NCI-H1092 treated with DMSO at 0.1 percent for 48 hours (cell line): ENCODE measurements at regions not wholly inside any gene's neighbourhood (a gene's known extent, or its start where the extent isn't known, plus 50 kb on each side); places are given as distances from the start of the nearest gene placed in this dataset.

ENCODE experiments used
- DNase-seq: peaks from one replicate; lab custom pipeline; 2025; lab: John Stamatoyannopoulos, UW

DNA sequence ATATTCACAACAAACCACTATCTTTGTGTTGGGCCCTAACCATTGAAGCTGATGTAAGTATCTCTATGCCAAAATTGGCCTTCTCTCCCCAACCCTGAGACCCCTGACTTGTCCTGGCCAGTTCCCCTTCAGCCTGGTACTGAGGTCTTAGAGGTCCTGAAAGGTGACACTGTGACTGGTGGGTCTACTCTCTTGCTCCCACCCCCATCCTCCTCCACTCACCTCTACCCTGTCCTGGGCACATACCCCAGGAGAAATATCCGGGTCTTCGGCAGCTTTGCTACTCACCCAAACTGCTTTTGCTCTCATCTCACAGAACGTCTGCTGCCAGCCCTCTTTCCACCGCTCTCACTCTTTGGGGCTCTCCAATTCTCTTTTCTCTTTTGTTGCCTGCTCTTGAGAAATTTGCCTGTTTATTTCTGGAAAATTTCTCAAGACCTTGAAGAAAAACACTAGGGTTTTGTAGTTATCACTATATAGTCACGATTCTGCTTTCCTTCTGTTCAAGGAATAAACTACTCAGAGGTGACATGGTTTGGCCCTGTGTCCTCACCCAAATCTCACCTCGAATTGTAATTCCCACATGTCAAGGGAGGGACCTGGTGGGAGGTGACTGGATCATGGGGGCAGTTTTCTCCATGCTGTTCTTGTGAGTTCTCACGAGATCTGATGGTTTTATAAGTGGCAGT is 133.8 kb upstream of the PKDCC start:
- DNase-seq, result no peak

DNA sequence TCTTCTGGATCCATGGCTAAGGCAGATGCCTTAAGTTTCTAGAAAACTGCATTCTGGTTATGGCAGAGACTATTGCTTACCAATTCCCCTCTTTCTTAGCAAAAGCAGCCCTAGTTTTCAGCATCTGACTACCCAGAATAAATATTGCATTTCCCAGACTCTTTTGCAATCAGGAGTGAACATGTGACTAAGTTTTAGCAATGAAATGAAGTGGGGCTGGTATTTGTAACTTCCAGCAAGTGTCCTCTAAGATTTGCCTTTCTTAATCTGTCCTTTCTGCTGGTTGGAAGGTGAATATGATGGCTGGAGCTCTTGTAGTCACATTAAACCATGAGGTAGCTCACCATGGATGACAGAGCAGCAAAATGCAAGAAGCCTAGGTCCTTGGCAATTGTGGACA is 132.9 kb upstream of the PKDCC start:
- DNase-seq, result no peak

DNA sequence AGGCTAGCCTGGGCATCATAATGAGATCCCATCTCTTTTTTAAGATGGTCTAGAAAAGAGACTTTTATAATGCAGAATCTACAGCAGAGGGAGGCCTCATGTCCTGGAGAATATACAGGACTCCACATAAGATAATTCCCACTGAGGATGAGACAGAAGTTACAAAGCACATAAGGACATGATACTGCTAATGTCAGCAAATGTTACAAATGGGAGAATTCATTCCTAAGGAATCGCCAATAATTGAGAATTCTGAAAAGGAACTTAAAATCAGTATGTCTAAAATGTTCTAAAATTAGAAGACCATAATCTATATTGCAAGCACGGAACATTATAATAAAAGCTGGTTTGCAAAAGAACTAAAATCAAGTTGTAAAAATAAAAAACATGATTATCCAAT is 131.6 kb upstream of the PKDCC start:
- DNase-seq, result no peak

DNA sequence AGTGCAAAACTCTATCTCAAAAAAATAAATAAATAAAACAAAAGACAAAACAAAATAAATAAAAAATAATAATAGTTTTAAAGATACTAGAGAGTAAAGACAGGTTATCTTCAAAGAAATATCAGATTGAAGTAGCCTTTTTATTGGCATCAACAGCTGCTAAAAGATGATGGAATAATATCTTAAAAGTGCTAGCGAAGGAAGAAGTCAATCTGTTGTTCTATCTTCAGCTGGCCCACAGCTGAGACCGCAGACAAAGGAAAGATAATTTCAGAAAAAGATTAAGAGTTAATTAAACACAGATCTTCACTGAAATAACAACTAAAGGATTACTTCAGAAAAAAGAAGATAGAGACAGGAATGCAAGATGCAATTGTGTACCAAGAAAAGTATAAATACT is 130.2 kb upstream of the PKDCC start:
- no peak for DNase-seq

DNA sequence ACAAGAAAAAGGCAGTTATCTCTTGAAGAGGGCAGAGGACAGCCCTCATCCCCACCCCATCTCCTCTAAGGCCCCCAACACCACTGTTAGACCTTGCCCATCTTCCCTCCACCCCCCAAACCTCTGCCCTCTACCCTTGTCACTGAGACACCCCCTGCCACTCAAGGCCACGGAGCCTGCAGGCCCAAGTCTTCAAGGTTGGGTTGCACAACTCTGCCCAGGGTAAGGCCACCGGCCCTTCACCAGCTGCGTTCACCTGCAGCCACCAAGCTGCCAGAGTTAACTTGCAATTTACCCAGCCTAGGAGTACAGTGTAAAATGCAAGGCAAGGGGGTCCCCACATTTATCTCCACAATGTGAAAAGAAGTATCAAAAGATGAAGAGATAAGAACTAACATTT is 128.7 kb upstream of the PKDCC start:
- no peak for DNase-seq

DNA sequence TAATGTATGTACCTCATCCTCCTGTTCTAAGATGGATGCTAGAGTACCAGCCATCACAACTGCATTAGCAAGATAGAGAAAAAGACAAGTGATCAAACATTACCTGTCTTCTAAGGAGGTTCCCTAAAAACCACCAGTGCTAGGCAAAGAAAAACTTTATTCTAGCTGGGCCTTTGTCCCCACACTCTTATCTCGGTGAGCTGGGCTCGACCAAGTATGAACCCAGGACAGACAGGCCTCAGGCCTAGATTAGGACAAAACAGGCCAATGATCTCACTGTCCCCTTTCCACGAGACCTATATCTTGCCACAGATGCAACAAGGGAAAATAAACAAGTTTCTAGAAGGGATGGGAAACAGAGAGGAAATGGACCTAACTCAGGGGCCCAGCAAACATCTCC is 127.6 kb upstream of the PKDCC start:
- no peak for DNase-seq

DNA sequence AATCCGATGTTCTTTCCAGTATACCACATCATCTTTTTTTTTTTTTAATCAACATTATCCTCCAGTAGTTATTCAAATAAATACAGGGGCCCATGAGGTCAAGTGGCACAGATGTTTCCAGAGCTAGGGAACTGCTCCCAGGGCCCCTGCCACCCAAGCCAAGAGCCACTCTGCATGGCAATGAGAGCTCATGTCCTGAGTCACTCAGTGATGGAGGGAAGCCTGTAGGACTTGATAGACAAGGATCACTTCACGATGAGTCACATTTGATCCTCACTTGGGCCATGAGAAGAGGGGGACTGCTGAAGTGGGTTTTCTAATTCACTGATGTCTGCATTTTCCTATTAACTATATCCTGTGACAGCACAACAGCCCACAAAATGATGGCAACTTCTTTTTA is 127.0 kb upstream of the PKDCC start:
- no peak for DNase-seq

DNA sequence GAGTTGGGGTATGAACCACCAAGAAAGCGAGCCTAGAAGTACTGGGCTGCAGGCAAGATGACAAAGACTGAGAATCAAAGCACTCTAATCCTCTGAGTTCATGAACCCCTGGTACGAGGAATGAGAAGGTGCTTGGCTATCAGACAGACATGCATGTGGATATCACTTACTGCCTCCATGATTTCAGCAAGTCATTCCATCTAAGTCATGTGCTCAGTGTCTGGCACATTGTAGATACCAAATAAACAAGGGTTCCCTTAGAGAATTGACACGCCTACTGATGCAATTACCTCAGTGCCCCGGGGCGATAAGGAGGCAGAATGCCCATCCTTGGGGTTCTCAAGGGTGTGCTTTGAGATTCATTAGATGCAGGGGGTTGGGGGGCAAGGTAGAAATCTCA is 125.6 kb upstream of the PKDCC start:
- no peak for DNase-seq

DNA sequence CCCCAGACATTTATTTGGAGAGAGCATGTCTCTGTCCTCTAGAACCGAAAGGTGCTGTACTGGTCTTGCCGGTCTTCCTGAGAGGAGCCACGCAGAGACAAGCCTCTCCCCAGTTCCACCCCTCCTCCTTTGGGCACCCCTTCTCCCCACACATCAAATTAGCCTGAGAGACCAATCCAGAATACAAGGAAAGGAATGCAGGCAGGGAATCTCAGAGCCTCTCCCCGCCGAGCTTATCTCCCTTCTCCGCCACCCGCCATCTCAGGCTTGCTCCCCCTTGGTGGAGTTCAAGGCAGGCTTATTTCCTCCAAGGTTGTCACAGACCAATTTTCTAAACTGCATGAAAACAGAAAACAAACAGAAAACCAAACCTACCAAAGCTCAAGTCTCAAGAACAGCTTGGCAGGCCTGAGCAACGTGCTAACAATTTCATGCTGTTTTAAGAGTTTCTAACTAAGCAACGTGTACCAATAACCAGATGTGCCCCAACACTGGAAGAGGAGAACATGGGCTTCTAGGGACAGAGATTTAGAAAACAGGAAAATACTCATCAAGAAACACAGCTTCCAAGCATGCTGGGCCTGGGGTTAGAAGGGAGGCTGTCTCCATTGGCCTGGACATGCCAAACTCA is 124.5 kb upstream of the PKDCC start:
- no peak for DNase-seq

DNA sequence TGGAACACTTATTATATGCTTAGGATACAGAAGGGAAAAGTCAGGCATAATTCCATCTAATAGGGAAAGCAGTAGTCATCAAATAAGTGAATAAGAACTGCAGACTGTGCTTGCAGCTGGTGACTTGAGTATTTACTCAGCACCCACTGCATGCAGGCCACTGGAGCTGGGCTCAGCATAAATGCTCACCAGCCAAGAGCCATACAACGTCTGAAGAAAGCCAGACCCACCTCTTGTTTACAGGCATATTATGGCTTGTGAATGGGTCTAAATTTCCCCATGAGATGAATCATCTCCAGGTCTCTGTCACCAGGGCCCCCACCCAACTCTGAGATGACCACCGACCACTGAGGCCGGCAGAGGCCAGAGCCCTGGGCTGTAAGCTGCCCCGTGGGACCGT is 123.8 kb upstream of the PKDCC start:
- no peak for DNase-seq

DNA sequence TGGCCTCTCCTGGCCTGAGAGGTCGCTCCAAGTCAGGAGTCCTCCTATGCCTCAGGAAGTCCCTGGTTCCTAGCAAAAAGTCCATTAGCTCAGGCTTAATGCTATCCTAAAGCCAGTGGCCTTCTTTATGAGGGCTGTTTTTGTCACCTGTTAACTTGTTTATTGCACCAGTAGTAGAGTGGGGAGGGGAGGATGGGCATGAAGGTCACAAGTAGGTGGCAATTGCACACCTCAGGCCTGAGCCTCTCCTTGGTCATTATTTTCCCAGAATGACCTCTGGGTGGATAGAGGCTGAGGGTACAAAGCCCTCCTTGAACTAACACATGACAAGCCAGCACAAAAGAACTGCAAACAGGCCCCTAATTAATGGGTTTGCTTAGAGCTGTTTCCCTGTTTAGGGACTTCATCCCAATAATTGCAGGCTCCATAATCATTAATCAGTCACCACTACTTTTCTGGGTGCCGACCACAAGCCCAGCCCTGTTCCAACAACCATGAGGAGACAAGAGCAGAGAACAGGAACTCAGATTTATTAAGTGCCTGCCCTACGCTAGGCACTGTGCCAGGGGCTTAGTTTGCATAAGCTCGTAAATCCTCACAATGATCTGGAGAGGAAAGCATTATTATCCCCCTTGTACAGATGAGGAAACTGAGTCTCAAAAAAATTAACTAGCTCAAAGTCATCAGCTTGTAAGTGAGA is 123.0 kb upstream of the PKDCC start:
- no peak for DNase-seq

DNA sequence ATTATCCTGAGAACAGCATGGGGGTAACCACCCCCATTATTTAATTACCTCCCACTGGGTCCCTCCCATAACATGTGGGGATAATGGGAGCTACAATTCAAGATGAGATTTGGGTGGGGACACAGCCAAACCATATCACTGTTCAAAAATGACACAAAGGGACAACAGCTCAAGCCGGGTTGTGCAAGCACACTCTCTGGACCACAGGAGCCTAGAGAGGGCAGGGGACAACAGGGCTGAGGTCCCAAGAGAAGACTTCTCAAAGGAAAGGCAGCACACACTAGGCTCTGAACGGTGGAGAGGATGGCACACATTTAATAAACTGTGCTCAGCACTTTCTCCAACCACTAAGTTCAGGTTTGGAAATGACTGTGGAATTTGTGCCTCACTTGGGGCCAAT is 122.1 kb upstream of the PKDCC start:
- no peak for DNase-seq

DNA sequence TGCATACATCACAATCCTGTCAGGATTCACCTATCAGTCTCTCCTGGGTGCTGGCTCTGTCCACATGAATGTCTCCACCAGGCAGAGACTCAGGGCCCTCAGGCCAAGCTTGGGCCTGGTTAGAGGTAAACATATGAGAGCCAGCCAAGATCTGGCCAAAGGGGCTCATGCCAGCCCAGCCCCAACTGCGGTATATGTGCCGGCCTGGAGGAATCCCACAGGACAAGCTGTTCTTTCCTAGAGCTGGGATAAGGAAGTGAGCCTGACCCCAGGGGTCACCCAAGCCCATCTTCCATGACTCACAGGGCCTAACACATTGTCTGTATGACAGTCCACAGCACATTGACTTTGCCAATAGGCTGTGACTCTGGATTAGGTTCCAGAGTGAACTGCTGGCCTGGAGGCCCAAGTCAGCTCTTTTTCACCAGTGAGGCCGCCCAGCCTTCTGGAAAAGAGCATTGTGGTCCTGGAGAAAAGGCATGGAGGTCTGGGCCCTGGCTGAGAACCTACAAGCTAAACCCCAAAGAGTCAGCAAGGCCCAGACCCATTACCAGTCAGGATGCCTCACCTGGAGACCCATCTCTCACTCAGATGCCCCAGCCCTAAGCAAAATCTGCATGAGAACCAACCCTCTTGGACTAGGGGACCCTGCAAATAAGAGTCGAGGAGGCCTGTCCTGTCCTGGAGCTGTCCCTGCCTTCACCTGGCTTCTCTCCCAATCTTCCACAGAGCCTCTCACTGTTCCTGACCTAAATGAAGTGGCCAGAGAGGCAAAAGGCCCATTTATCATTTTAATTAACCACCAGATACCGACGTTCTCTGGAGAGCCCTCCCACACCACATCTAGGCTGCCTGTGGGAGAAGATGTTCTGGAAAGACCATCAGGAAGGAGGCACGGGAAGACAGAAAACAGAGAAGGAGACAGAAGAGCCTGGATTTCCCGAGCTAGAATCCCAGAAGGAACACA is 120.9 kb upstream of the PKDCC start:
- no peak for DNase-seq

DNA sequence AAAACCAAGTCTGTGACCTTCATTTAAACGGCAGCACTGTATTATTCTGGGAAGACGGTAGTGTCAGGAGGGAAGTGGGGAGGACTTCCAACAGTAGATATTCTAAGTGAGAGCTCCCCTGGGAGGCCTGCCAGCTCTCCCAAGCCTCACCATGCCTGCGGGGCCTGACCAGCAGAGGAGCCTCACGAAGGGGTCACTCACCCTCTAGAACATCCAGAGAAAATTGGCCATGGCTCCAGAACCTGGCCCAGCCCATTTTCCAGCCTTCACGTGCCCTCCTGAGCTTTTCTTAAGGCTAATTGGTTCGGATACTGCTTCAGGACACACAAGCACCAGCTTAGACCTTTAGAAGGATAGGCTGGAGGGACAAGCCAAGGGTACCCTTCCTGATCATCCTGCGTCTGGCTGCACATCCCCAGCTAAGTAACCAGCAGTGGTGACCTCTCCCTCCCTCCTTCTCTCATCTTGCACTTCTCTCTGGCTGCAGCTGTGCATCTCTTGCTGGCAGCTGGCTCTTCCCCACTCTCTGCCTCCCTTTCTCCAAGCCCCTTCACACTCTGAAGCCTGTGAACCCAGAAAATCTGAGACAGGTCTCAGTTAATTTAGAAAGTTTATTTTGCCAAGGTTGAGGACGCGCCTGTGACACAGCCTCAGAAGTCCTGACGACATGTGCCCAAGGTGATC is 120.1 kb upstream of the PKDCC start:
- DNase-seq, result no peak

DNA sequence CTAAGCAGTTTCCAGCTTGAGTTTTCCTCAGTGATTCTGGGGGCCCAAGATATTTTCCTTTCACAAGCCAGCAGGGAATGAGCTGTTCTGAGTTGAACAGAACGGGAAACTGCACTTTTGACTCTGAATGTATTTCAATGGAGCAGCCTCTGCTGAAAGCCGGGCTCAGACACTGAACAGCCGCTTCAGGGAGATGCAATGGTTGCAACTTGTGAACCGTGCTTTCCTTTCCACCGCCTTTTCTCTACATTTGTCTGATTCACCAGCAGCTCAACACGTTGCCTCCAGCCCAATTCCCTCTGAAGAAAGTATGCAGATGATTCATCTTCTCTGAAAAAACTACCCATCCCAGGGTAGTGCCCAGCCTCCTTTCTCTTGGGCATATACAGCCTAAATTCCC is 119.3 kb upstream of the PKDCC start:
- no peak for DNase-seq

DNA sequence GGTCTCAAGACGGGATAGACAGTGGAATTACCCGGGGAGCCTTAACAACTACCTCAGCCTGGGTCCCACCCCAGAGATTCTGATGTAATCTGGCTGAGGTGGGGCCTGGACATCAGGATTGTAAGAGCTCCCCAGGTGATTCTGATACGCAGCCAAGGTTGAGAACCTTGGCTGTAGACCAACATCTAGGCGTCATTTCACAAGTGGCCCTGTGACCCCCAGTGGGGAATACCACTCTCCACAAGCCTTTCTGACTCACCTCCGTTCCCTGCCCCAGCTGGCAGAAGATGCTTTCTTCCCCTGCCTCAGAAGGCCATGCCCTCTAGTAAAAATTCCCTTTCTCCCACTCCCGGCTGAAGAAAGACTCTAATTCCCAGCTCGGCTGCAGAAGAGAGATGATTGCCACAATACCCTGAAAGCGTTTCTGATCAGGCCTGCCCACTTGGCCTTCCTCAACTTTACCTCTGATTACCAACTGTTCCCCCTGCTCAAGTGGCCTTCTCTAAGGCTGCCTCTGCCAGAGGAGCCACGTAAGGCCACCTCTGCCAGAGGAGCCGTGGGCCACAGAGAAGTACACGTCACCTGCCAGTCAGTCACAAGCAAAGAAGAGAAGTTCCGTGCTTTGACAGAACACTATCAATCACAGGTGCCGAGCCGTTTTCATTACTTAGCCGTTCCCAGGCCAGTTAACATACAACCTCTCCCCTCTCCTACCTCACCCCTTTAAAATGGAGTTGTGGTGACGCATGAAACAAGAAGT is 116.8 kb upstream of the PKDCC start:
- DNase-seq, result no peak

DNA sequence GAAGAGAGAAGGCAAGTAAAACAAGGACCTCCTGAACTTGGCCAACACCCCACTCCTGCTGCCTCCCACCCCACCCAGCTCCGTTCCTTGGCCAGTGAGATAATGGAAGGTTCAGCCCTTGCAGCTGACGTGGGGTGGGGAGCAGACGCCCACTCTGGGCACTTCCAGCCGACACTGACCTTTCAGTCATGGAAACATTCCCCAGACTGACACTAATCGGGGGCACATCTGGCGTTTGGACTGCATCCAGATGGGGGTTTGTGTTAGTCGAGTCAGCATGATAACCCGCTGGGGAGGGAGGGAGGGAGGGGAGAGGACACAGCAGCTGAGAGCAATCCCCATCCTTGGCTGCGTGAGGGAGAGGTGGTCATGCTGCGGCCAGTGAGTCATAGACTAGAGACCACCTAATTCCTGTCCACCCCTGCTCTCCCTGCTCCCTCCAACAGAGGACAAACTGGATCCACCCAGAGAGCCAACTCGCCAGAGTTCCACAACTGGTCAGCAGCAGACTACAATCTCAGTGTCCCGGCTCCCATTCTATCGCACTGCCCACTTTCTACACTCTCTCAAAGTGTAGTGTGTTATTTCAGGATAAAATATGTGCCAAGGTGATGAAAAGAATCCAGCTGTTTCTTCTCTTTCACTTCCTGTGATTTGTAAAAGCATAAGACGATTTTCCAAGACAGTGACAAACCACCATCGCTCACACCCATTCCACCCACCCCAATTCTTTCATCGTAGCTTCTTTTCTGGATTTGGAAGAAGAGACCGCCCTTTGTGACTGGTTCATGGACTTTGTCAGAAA is 115.4 kb upstream of the PKDCC start:
- DNase-seq, result no peak

DNA sequence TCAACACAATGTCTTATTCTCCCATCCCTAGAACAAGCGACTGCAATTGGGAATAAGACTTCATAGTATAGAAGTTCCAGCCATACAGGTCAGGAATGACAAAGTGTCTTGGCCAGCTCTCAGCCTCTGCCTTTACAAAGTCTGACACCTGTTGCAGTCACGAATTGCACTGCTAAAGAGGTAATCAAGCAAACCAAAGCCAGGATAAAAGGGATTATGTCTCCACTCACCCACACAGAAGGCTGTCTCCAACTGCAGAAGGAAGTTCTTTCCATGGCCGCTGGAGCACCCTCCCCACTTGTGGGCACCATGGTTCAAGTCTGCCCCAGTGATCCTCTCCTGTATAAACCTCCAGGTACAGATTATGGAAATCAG is 114.8 kb upstream of the PKDCC start:
- no peak for DNase-seq

DNA sequence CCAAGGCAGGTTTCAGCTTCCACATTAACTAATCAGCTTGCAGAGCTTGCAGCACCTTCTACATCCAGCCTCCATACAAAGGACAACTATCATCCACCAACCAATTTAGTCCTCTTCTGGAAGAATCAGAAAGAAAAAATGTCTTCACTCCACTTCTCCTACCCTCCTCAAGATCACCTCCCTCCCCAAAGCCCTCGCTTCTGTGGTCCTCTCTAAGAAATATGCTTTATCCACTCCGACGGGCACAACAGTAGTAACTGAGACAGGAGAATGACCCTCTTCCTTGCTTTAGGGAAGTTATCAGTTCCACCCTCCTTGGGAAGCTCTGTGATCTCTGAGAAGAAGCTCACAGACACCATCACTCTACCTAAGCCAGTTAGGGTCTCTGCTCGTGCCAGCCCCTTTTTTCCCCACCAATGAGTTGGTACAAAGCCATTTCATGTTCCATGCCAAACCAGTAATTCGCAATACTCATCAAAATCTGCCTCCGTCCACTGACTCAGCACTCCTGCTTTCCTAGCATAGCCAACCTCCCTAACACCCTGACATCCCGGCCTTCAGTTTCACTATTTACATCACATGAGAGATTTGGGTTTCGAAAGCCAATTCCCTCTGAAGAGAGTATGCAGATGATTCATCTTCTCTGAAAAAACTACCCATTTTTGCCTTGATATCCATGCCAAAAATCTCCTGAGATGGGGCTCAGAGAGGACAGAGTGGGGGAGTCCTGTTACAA is 114.1 kb upstream of the PKDCC start:
- no peak for DNase-seq
